ENCODE measurements at regions not wholly inside any gene's neighbourhood (a gene's known extent, or its start where the extent isn't known, plus 50 kb on each side); places are given as distances from the start of the nearest gene placed in this dataset.

DNA sequence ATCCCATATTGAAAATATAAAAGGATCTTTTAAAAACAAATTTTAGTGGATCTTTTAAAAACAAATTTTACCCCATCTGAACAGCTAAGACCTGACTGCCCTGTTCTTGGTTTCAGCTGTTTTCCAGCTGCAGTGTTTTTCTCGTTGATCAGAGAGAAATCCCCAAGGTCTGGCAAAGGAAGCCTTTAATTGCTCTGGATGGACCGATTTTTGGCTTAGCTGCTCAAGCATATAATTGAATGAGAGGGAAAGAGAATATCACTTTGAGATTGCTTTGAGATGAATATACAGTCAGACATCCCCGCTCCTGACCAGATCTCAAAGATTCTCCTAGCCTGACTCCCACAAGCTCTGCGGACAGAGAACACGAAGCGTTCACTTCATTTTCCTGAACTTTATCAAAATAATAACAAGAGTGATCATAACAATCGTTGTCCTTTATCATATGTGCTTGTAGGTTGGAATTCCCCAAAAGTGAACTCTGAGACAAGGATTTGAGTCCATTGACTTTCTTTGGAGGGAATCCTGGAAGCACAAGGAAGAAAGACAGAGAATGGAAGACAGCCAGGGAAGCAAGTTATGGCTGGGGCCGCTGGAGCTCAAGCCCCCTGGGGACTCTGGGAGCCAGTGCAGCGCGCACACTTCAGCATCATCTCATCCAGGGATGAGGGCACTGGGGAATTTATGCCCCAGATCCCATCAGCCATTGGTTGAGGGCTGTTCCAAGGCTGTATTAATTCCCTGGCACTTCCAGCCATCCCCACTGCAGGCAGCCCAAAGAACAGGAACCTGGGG is 101.3 kb downstream of the SNX5 start:
- TF ChIP-seq EZH2 (IDR thresholded peaks at IDR 0.05; ENCODE audit: insufficient read depth, poor library complexity, severe bottlenecking) (no peak), EZH2phosphoT487 (IDR thresholded peaks at IDR 0.05; ENCODE audit: insufficient read depth, low read depth) (no peak)
